ENCODE measurements at regions not wholly inside any gene's neighbourhood (a gene's known extent, or its start where the extent isn't known, plus 50 kb on each side); places are given as distances from the start of the nearest gene placed in this dataset.

- no peak for DNase-seq (ENCODE audit: low spot score)
These were observed 157.7 kb upstream of the NR3C1 start for GRCh38 chr5:143561219-143561618.

- DNase-seq (ENCODE audit: low spot score) = no peak
These were observed 156.9 kb upstream of the NR3C1 start for GRCh38 chr5:143560378-143560777.

- no peak for DNase-seq (ENCODE audit: low spot score)
These were observed 156.2 kb upstream of the NR3C1 start for GRCh38 chr5:143559586-143560109.

- no peak for DNase-seq (ENCODE audit: low spot score)
These were observed 154.6 kb upstream of the NR3C1 start for GRCh38 chr5:143558048-143558447.

GRCh38 chr5:143557061-143557818 is 153.8 kb upstream of the NR3C1 start:
- no peak for DNase-seq (ENCODE audit: low spot score)

GRCh38 chr5:143554918-143555477 is 151.5 kb upstream of the NR3C1 start:
- DNase-seq (ENCODE audit: low spot score) = no peak

- no peak for DNase-seq (ENCODE audit: low spot score)
These were observed 150.8 kb upstream of the NR3C1 start for GRCh38 chr5:143554187-143554717.

- DNase-seq (ENCODE audit: low spot score) = no peak
These were observed 149.2 kb upstream of the NR3C1 start for GRCh38 chr5:143552680-143553079.

DNA sequence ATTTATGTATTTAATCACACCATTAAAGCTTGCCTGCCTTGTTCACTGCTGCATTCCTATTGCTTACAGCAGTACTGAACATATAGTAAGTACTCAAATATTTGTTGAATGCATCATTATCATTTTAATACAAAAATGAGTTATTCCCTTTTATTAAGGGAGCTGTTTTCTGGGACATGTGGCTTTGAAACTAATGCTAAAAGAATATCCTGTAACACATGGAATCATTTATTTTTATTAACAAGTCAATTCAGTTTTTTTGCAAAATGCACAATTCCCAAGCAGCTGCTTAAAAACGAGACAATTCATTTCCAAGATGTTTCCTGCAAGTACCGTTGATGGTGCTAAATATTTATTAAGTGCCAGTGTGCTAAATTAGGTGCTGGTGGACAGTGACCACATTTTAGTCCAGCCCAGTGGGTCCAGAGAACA is 148.3 kb upstream of the NR3C1 start:
- DNase-seq (ENCODE audit: low spot score) = no peak

DNA sequence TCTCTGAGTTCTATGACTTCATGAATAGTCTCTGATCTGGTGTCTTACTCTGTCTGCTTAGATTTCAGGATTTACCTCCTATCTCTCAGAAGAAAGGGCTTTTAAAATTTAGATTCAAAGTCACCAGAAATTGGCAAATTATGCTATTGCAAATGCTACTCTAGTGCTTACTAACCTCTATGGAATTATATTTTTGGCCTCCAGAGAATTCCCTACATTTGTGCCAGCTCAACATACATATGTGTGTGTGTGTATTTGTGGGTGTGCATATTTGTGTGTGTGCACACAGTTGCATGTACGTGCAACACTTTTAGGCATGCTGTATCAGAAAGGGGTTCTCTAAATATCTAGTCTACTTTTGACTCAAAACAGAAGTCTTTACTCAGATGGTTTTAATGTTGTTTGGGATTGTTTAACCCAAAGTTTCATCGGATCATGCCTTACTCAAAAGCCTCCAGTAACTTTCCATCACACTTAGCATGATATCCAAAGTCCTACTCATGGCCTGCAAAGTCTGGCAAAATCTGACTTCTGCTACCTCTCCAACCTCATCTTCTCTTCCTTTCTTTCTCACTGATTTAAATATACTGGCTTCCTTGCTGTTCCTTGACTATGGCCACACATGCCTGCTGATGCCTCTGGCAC is 147.6 kb upstream of the NR3C1 start:
- no peak for DNase-seq (ENCODE audit: low spot score)

DNA sequence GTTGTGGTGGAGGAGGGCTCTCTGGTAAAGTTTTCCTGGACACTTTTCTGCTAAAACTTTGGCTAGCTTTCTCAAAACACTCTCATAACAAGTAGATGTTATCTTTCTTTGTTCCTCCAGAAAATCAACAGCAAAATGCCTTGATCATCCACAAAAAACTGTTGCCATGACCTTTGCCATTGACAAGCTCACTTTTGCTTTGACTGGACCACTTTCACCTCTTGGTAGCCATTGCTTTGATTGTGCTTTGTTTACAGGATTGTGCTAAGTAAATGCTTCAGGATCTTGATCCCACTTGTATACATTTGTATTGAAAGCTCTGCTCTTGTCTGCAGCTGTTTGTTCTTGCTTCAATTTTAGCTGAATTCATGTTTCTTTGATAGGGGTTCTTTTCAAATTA is 143.9 kb upstream of the NR3C1 start:
- DNase-seq (ENCODE audit: low spot score) = no peak

DNA sequence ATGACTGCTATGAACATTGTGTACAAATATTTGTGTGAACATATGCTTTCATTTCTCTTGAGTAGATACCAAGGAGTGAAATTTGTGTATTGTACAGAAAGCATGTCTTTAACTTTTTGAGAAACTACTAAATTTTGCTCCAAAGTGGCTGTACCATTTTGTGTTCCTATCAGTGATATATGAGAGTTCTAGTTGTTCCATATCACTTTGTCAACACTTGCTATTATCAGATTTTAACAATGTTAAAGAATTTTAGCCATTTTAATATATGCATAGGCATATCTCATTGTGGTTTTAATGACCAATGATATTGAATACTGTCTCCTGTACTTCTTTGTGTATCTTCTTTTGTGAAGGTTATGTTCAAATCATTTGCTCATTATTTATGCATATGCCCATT is 142.9 kb upstream of the NR3C1 start:
- DNase-seq (ENCODE audit: low spot score) = no peak

- no peak for DNase-seq (ENCODE audit: low spot score)
These were observed 141.1 kb upstream of the NR3C1 start for GRCh38 chr5:143544606-143545005.

DNA sequence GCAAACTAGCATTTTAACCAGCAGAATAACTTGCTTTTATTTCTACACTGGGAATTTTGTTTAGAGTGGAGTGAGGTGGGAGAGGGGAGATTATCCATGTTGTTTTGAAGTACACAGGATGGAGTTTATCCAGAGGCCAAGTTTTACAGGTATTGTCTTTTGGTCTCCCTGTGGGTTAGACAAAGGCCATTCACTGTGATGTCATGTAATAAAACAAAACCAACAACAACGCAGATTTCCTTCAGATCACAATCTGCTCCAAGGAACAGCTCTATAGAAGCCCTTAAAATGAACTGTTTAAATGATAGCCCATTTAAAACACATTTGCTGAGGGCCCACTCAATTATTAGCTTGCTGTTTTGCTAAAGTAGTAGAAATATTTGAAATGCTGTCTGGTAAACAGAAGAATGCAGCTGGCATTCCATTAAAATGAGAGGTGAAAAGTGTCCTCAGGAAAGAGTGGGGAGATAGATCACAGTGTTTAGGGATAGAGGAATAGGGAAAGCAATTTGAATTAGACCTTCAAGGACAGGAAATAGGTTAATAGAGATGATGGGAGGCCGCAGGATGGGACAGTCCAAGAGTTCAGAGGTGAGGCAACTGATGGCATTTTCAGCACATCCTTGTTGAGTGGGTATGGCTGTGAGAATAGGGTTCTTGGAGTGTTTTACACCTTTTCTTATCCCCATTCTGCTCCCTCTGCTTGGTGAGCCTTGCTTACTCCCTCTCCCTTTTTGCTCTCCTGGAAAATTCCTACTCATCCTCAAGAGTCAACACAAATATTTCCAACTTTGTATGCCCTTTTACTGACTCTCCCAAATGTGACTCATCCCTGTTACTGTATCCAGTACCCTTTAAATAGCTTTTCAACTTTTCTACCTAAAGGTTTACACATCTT is 140.1 kb upstream of the NR3C1 start:
- DNase-seq (ENCODE audit: low spot score) = no peak

DNA sequence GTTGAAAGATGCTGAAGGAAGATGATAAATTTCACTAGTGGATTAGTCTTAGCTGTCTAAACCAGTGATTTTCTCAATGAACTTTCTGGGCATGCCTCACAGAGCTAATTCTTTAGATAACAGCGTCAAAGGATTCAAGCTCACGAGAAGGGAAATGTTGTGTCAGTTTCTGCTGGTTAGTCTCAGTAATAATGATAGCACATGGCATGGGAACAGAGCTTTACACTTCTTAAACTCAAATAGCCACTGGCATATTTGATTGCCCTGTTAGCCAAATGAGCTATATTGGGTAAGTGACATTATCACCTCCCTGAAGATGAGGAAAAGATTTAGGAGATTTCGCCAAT is 139.3 kb upstream of the NR3C1 start:
- DNase-seq (ENCODE audit: low spot score) = no peak

DNA sequence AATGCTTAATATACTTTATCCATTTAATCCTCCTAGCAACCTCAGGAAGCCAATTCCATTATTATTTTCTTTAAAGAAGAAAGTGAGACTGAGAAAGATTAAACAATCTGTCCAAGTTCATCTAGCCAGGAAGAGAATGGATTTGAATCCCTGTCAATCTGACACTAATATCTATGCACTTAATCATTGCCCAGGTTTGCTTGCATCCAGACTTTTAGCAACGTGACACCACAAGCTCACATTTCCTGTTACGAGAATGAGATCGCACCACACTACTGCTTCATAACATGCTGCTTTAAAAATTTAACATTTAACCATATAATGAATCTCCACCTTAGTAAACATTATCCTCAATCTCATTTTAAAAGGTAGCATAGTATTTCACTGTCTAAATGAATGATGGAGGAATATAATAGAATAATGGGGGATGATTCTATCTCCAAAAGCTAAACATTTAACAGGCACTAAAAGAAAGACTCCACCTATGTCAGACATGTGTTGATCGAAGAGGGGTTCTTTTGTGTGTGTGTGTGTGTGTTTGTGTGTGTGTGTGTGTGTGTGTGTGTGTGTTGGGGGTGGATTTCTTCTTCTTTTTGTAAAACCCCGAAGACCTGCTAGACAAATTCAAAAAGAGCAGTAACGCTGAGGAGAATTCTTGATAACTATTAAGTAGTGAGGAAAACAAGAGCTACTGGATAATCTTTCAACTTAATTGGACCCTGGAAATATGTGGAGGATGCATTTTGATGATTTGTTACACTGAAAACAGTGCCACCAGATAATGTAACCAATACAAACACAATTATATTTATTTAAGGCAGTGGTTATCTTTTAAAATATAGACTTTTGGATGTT is 138.7 kb upstream of the NR3C1 start:
- DNase-seq (ENCODE audit: low spot score) = no peak

DNA sequence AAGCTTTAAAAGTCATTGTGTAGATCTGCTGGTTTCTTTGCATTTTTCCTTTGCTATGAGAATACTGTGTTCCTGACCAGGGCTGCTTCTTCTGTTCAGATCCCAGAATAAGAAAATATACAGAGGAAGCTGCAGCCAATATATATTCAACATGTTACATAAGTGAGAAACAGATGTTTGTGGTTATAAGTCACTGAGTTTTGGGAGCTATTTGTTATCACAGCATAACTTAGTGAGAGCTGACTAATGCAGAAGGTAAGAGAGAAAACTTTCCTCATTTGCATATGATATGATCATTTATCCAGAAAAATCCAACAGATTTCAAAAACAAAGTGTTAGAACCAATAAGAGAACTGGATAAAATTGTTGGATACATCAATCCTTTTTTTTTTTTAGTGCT is 136.3 kb upstream of the NR3C1 start:
- no peak for DNase-seq (ENCODE audit: low spot score)

GRCh38 chr5:143537056-143537455 is 133.6 kb upstream of the NR3C1 start:
- DNase-seq (ENCODE audit: low spot score) = no peak

DNA sequence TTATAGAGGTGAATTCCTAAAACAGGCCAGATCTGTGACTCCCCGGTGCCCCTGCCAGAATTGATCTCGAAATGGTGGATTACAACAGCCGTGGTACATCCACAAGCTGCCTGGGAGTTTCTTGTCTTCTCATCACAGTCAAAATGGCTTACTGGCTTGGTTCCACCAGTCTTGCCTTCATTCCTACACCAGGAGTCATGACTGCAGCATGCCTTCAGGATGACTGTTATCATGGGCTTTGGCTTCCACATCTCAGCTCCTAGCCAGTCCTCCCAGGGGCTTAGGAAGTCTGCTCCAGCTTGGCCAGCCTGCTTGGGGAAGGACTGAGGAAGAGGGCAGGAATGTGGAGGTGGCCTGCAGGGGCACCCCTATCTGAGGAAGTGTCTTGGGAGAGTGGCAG is 132.9 kb upstream of the NR3C1 start:
- DNase-seq (ENCODE audit: low spot score) = no peak

DNA sequence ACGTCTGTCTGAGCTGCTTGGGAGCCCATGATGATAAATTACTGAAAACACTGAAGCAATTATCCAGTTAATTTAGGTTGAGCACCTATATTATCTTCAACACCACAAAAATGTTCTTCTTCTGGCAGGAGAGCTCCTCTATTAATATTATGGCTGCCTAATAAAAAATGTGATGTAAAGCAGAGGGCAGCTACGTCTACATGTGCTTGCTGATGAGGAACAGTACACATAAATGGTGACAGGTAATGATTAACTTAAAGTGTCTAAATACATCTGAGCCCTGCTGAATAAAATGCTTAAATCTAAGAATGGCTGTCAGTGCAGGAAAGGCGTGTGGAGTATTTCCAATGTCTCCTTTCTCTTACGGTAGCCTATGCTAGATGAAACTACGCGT is 131.3 kb upstream of the NR3C1 start:
- DNase-seq (ENCODE audit: low spot score) = no peak
